GM20000 (cell line): ENCODE measurements at regions not wholly inside any gene's neighbourhood (a gene's known extent, or its start where the extent isn't known, plus 50 kb on each side); places are given as distances from the start of the nearest gene placed in this dataset.

Experiments used
- DNase-seq: peaks from one replicate; pipeline ENCODE4 v3.0.0; 2012; ENCODE audit warnings: low spot score
- TF ChIP-seq, protein P1 (sequence below): IDR thresholded peaks from 2 replicates; pipeline ENCODE4 v1.5.1; 2012; ENCODE audit warnings: mild to moderate bottlenecking, control low read depth; ENCODE audit errors: extremely low read depth, missing control alignments

DNA sequence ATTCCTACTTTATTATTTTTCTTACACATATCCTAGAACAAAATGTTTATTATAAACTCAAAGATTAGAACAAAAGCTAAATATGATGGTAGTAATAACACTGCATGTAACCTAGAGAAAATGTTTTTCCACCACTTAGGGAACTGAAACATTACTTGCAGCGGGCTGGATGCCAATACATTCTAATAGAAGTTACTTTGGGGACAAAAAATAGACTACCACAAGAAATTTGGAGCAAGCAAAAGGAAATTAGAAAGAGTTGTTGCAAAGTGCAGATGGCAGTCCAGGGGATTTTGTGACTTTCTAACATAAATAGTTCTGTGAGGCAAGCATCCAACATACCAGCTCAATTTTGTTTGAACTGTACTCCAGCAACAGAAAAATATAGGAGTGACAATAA is 255.3 kb upstream of the GRIN3A start:
- no peak for DNase-seq
- TF ChIP-seq, protein P1, sequence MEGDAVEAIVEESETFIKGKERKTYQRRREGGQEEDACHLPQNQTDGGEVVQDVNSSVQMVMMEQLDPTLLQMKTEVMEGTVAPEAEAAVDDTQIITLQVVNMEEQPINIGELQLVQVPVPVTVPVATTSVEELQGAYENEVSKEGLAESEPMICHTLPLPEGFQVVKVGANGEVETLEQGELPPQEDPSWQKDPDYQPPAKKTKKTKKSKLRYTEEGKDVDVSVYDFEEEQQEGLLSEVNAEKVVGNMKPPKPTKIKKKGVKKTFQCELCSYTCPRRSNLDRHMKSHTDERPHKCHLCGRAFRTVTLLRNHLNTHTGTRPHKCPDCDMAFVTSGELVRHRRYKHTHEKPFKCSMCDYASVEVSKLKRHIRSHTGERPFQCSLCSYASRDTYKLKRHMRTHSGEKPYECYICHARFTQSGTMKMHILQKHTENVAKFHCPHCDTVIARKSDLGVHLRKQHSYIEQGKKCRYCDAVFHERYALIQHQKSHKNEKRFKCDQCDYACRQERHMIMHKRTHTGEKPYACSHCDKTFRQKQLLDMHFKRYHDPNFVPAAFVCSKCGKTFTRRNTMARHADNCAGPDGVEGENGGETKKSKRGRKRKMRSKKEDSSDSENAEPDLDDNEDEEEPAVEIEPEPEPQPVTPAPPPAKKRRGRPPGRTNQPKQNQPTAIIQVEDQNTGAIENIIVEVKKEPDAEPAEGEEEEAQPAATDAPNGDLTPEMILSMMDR: no peak

- DNase-seq: no peak
- TF ChIP-seq, protein P1: no peak
These were observed 253.5 kb upstream of the GRIN3A start for GRCh38 chr9:101991926-101992325.

GRCh38 chr9:101977614-101978210 is 239.3 kb upstream of the GRIN3A start:
- no peak for DNase-seq
- TF ChIP-seq, protein P1: peak; percentile 63

- TF ChIP-seq, protein P1: no peak
These were observed 232.2 kb upstream of the GRIN3A start for GRCh38 chr9:101970609-101971008.

GRCh38 chr9:101968392-101968791 is 229.9 kb upstream of the GRIN3A start:
- TF ChIP-seq, protein P1: no peak
- DNase-seq: no peak

More at GRCh38 chr9:101970609-101971008, 232.2 kb upstream of the GRIN3A start:
- no peak for DNase-seq

GRCh38 chr9:101966691-101967090 is 228.2 kb upstream of the GRIN3A start:
- no peak for DNase-seq
- TF ChIP-seq, protein P1: no peak

- DNase-seq: no peak
- TF ChIP-seq, protein P1: no peak
These were observed 219.3 kb upstream of the GRIN3A start for GRCh38 chr9:101957705-101958104.
